Motor neuron (in vitro differentiated cells): ENCODE measurements at regions not wholly inside any gene's neighbourhood (a gene's known extent, or its start where the extent isn't known, plus 50 kb on each side); places are given as distances from the start of the nearest gene placed in this dataset.
"Not testable (repeated sequence)": the region's sequence is repeated elsewhere in the genome, so short reads cannot be mapped to it uniquely, and the experiment has no call there.

Source experiments
- ATAC-seq, 8 experiments: fragments of 200-7000 bp; cut with Tn5 transposase; replicated peaks in 6 of 8; 2 replicates each; pipeline ENCODE4 v1.8.0; 2021; ENCODE audit warnings: mild to moderate bottlenecking in 8 of 8, moderate library complexity in 8 of 8
- H3K27ac ChIP-seq, 2 donors: fragments of 250-450 bp; sonication (Bioruptor Pico); 2 replicates each; pipeline ENCODE4 v1.9.0; 2021; ENCODE audit warnings: antibody characterized with exemption in 2 of 2, mild to moderate bottlenecking in 2 of 2, moderate library complexity in 1 of 2
- H3K4me1 ChIP-seq, 2 donors: fragments of 250-450 bp; sonication (Bioruptor Pico); replicated peaks in 1 of 2; 2 replicates each; pipeline ENCODE4 v1.6.1; 2021; ENCODE audit warnings: antibody characterized with exemption in 2 of 2, mild to moderate bottlenecking in 2 of 2, moderate library complexity in 1 of 2
- H3K4me3 ChIP-seq, 5 donors: fragments of 250-450 bp; sonication (Bioruptor Pico); 2 replicates each; pipeline ENCODE4 v1.9.0; 2021; ENCODE audit warnings: antibody characterized with exemption in 5 of 5, mild to moderate bottlenecking in 5 of 5, moderate library complexity in 4 of 5
- WGBS, 10 experiments: fragments of 450-650 bp; shearing (Covaris generic); methylation state at CpG; one replicate each; pipeline ENCODE4 v1.0.0; 2022; 5-methylcytosine and 5-hydroxymethylcytosine counted together
- in situ Hi-C, 9 experiments: fragments of 400-800 bp; cut with MboI; loops; one replicate each; pipeline ENCODE4 v1.15.0; 2021; ENCODE audit warnings: low sequenced_read_pairs in 9 of 9, low pct_unique_long_range_greater_than_20kb in 2 of 9; ENCODE audit not compliant: unreplicated experiment in 9 of 9

DNA sequence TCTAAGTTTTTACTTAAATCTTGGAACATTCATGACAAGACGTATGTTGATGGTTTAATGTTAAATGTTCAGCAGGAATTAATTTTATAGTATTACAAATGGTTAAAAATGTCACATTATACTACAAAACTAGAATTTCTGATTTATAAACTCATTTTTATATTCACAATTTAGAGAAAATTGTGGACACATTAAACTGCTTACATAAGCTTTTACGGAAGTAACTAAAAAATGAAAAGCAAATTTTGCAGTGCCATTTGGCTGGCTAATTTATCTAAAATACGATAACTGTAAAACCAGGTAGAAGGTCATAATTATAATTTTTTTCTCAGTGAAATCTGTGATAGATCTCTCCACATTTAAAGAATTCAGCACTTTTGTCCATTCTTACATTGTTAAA is 190.2 kb upstream of the GPC6 start:
- ATAC-seq, result no peak
- no peak overlapping the region for H3K4me3 ChIP-seq
- H3K27ac ChIP-seq, result no peak overlapping the region
- 16 to 100% (median 84%) methylated on average over 1 to 3 of the region's 3 CpGs for WGBS, 10 experiments
- in situ Hi-C loops, result no loop called here
- peaks cover 0 to 2% of the 10 kb centered on the region in 2 donors for H3K4me1 ChIP-seq

DNA sequence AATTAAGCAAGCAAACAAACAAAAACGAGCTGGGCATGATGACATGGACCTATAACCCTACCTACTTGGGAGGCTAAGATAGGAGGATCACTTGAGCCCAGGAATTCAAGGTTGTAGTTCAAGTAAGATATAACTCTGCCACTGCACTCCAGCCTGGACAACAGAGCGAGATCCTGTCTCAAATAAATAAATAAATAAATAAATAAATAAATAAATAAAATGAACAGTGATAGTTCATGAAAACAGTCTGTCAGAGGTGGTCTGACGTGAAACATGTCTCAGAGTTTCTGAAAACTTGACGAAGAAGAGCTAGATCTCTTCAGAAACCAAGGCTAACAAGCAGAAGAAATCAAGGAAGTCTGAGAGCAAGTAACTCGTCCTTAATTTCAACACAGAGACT is 188.8 kb upstream of the GPC6 start:
- WGBS, 10 experiments, result 9 to 97% (median 81%) methylated on average over 3 to 5 of the region's 5 CpGs; no CpG with 5 or more reads in 1 of the 10 experiments
- Histone ChIP-seq H3K4me1 (peaks cover 0 to 2% of the 10 kb centered on the region in 2 donors), H3K27ac (no peak overlapping the region), H3K4me3 (no peak overlapping the region)
- in situ Hi-C loops, result no loop called here
- ATAC-seq, result no peak

DNA sequence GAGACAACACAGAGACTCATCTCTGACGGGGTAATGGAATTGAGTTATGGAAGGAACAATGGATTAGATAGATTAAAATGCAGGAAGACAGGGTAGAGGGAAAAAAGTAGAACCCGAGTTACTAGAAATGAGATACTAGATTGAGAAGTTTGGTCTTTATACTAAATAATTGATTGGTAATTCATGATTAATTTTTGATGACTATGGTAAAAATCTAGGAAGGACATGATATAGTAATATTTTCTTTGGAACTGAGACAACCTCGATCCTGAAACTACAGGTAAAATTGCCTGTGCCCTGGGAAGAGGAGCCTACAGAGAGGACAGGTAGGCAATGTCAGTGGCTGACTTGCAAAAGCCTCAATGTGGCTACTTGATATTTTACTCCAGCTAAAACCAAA is 188.4 kb upstream of the GPC6 start:
- H3K4me3 ChIP-seq, result no peak overlapping the region
- in situ Hi-C loops, result no loop called here
- no peak overlapping the region for H3K27ac ChIP-seq
- WGBS, 10 experiments, result 12 to 95% (median 61%) methylated on average over 1 to 3 of the region's 3 CpGs
- no peak for ATAC-seq
- peaks cover 0 to 2% of the 10 kb centered on the region in 2 donors for H3K4me1 ChIP-seq

DNA sequence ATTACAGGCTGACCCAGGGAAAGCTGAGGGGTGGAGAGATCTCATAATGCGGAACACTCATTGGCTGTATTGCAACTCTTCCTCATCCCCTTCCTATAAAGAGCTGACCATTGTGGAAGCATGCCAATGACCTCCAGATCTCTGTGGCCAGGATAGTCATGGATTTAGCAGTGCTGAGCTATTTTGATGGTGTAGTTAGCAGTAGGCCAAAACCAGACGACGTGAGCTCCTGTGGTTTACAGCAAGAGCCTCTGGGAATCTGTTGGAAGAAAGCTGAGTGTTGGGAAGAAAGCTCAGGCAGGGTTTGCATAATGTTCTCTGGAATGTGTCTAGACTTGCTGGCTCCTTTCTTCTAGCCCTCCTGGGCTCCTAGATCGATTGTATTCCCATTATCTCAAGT is 187.5 kb upstream of the GPC6 start:
- WGBS, 10 experiments, result 5 to 100% (median 86%) methylated on average over 1 to 4 of the region's 4 CpGs; no CpG with 5 or more reads in 2 of the 10 experiments
- ATAC-seq, result no peak

DNA sequence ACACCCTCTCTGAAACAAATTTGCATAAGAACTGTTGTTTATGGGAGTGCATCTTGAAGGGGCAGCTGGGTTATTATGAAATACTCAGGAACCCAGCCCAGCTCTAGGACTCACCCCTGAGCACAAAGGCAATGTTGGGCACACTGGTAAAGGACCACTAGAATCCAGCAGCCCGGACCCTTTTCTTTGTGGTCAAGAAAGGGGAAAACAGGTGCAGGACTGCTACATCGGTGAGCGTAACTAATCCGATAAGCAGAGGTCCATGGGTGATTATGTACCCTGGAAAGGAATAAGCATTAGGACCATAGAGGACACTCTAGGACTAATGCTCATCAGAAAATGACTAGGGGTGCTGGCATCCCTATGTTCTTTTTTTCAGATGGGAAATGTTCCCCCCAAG is 185.0 kb upstream of the GPC6 start:
- H3K4me1 ChIP-seq, H3K4me3 ChIP-seq, in situ Hi-C loops, ATAC-seq, H3K27ac ChIP-seq: not testable (repeated sequence)
- 78 to 100% (median 90%) methylated on average over 1 to 3 of the region's 4 CpGs; no CpG with 5 or more reads in 5 of the 10 experiments for whole genome bisulfite sequencing, 10 experiments

More for the DNA sequence above, 187.5 kb upstream of the GPC6 start:
- no peak overlapping the region for H3K27ac ChIP-seq
- peaks cover 0 to 2% of the 10 kb centered on the region in 2 donors for H3K4me1 ChIP-seq
- in situ Hi-C loops, result no loop called here
- H3K4me3 ChIP-seq, result no peak overlapping the region

DNA sequence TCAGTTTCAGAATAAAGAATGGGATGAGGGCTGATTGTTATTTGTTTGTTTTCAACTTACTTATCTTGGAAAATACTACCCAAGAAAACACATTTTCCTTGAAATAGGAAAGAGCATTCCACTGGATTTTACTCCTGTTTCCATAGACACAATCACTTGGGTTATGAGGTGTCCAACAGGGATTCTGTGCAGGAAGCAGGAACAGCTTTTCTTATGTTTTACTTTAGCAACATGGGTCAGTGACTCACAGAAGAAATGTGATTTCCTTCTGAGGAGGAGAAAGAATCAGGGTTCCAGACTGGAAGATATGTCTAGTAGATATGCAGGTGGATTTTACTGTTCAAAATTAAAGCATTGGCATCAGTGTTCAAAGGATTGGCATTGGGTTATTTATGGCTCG is 180.8 kb upstream of the GPC6 start:
- H3K4me3 ChIP-seq, result no peak overlapping the region
- H3K27ac ChIP-seq, result no peak overlapping the region
- in situ Hi-C loops, result no loop called here
- no peaks in the 10 kb centered on the region for H3K4me1 ChIP-seq
- WGBS, 10 experiments, result 0 to 100% (median 73%) methylated on average over 1 of the region's 1 CpG; no CpG with 5 or more reads in 2 of the 10 experiments
- ATAC-seq, result no peak

DNA sequence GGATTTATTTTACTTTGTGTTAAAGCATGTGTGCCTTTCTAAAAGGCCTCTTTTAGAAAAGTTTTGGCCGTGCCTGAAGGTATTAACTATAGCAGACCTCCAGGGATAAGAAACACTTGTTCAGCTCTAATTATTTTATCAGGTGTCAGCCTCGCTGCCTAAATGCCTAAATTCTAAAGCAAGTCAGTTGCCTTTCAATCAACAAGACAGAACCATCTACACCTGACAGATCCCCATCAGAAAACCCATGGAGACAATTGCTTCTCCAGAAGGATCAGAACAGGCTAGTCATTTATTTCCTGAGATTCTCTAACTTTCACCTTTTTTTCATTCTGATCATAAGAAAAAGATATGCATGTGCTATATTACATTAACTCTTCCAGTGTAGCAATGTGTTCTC is 171.4 kb upstream of the GPC6 start:
- Histone ChIP-seq H3K27ac (no peak overlapping the region), H3K4me1 (no peaks in the 10 kb centered on the region), H3K4me3 (no peak overlapping the region)
- WGBS, 10 experiments, result 0 to 100% (median 87%) methylated on average over 1 to 2 of the region's 2 CpGs; no CpG with 5 or more reads in 2 of the 10 experiments
- in situ Hi-C loops, result no loop called here
- no peak for ATAC-seq

DNA sequence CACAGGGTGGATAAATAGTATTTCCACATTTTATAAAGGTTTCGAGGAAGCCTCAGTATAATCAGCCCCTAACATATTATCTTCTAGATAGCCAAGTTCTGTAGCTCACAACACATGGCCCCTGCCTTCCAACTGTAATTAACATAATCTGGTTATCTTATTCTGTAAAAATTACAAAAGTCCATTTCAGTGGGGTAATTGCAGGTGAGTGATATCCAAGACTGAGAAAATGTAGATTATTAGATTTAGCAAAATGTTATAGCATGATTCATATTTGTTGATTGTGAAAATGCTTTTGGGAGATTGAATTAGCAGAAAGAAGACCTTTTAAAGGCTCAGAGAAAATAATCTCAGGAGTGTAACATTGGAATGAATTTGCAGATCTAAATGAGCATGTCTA is 168.3 kb upstream of the GPC6 start:
- H3K4me1 ChIP-seq, result no peaks in the 10 kb centered on the region
- WGBS, 10 experiments, result 0 to 100% (median 71%) methylated on average over 1 of the region's 1 CpG
- in situ Hi-C loops, result no loop called here
- no peak for ATAC-seq
- H3K4me3 ChIP-seq, result no peak overlapping the region
- H3K27ac ChIP-seq, result no peak overlapping the region

DNA sequence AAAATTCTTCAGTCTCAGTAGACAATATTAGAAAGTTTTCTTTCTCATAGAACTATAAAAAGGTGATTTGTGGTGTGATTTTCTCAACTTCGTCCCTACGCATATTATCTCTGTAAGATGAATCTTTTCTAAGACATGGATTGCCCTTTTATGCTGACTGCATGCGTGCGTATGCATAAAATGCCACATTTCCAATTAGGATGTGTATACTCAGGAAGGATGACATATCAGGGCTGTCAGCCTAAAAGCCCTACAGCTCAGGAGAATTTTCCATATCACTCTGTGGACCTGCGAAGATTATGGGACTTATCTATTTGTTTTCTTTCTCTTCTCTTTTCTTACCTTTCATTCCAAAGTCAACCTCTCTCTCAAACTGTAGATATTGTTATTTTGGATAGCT is 166.5 kb upstream of the GPC6 start:
- in situ Hi-C loops, result no loop called here
- Histone ChIP-seq H3K4me1 (no peaks in the 10 kb centered on the region), H3K4me3 (no peak overlapping the region), H3K27ac (no peak overlapping the region)
- peak in 3 of 8 experiments; percentile 26 to 70 (median 52) for ATAC-seq
- 45 to 100% (median 74%) methylated on average over 2 to 5 of the region's 5 CpGs; no CpG with 5 or more reads in 1 of the 10 experiments for WGBS, 10 experiments

DNA sequence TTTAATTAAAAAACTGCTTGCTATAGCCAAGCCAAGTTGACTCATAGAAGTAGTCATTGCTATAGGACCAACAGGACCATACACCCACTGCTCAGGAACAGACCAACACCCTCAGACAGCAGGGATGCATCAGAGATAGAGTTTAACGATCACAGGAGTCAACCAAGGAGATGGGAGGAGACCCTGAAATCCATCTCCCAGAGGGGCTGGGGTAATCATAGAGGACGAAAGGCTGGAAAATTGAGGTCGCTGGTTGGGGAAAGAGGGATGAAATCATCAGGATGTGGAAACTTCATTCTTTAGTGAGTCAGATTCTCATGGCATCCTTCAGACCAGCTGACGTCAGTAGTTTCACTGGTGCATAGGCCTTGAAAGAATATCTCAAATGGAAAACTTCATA is 160.4 kb upstream of the GPC6 start:
- Histone ChIP-seq H3K27ac (no peak overlapping the region), H3K4me1 (no peaks in the 10 kb centered on the region), H3K4me3 (no peak overlapping the region)
- in situ Hi-C loops, result no loop called here
- 0 to 100% (median 88%) methylated on average over 1 to 3 of the region's 4 CpGs; no CpG with 5 or more reads in 3 of the 10 experiments for WGBS, 10 experiments
- ATAC-seq, result peak in 2 of 8 experiments; percentile 31 to 57

DNA sequence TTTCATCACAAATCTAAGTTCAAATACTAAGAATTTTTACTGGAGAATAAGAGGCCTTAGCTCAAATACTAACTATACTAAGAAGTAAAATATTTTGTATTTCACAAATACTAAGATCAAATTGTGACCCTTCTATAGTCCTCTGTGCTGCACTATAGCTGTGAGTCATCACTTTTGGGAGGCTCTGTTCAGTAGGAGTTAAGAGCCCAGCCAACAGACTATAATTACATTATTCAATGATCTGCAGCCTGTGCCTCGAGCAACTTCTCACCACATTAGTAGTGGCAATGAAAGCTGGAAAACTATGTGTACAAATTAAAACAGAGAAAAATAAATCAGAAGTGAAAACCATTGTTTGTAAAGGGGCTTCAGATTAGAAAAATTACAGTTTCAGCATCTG is 147.3 kb upstream of the GPC6 start:
- 0 to 80% (median 65%) methylated on average over 1 of the region's 1 CpG; no CpG with 5 or more reads in 4 of the 10 experiments for WGBS, 10 experiments
- peak in 7 of 8 experiments; percentile 42 to 94 (median 62) for ATAC-seq
- in situ Hi-C loops, result no loop called here
- Histone ChIP-seq H3K4me3 (no peak overlapping the region), H3K4me1 (no peaks in the 10 kb centered on the region), H3K27ac (no peak overlapping the region)

DNA sequence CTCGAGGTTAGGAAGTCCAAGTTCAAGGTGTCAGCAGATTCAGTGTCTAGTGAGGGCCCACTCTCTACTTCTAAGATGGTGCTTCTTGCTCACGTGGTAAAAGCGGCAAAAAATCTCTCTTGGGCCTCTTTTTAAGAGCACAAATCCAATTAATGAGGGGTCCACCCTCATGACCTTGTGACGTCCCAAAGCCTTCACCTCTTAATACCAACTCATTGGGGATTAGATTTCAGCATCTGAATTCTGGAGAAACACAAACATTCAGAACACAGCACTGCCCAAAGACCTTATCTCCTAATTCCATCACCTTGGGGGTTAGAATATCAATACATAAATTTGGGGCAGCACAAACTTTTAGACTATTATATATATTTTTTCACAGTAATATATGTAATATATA is 146.4 kb upstream of the GPC6 start:
- WGBS, 10 experiments, result 4 to 94% (median 70%) methylated on average over 1 to 4 of the region's 4 CpGs; no CpG with 5 or more reads in 1 of the 10 experiments
- H3K4me3 ChIP-seq, result no peak overlapping the region
- in situ Hi-C loops, result no loop called here
- H3K4me1 ChIP-seq, result no peaks in the 10 kb centered on the region
- H3K27ac ChIP-seq, result no peak overlapping the region
- no peak for ATAC-seq

DNA sequence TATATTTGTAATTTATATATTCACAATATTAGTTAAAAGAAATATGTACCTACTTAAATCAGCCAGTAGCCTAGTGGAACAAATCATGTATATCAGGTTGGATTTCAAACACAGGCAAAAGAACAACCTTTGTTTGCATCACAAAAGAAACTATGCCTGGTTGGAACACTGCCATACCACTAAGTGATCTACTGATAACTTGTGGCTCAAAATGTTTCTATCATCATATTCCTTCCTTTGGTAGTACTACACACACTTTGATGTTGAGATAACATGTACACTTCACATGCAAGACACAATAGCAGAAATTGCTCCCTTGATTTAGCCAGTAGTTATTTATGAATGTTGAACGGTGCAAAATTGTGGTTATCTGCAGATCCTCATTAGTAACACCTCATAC is 146.0 kb upstream of the GPC6 start:
- no peak overlapping the region for H3K27ac ChIP-seq
- ATAC-seq, result no peak
- in situ Hi-C loops, result no loop called here
- no peak overlapping the region for H3K4me3 ChIP-seq
- WGBS, 10 experiments, result 0 to 80% (median 0%) methylated on average over 1 of the region's 1 CpG; no CpG with 5 or more reads in 5 of the 10 experiments
- H3K4me1 ChIP-seq, result no peaks in the 10 kb centered on the region

DNA sequence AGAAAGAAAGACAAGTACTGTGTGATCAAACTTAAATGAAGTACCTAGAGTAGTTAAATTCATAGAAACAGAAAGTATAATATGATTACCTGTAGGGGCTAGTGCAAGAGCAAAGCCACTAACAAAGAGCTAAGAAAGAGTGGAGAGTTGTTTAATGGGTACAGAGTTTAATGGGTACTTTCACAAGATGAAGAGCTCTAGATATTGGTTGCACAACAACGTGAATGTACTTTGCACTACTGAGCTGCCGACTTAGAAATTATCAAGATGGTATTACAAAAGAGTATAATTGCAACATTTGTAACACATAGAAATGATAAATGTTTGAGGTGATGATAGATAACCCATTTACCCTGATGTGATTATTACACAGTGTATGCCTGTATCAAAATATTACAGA is 140.3 kb upstream of the GPC6 start:
- in situ Hi-C loops, result no loop called here
- no peak for ATAC-seq
- WGBS, 10 experiments, result 10 to 100% (median 79%) methylated on average over 1 to 2 of the region's 2 CpGs; no CpG with 5 or more reads in 2 of the 10 experiments
- Histone ChIP-seq H3K27ac (no peak overlapping the region), H3K4me1 (no peaks in the 10 kb centered on the region), H3K4me3 (no peak overlapping the region)
